ENCODE measurements at regions not wholly inside any gene's neighbourhood (a gene's known extent, or its start where the extent isn't known, plus 50 kb on each side); places are given as distances from the start of the nearest gene placed in this dataset.

- intact Hi-C loops (cut with DNase I): no loop called here
- DNase-seq (no peak), ATAC-seq (ENCODE audit: poor library complexity) (no peak)
Measured at GRCh38 chr15:39205506-39206371, 375.1 kb upstream of the THBS1 start.

GRCh38 chr15:39207532-39208115 is 373.3 kb upstream of the THBS1 start:
- DNase-seq (no peak), ATAC-seq (ENCODE audit: poor library complexity) (no peak)
- intact Hi-C loops (cut with DNase I): no loop called here

GRCh38 chr15:39208187-39208586 is 372.7 kb upstream of the THBS1 start:
- intact Hi-C loops (cut with DNase I): no loop called here
- DNase-seq: no peak
- ATAC-seq (ENCODE audit: poor library complexity): no peak

- no peak for ATAC-seq (ENCODE audit: poor library complexity)
- intact Hi-C loops (cut with DNase I): no loop called here
- DNase-seq: no peak
Measured at GRCh38 chr15:39209548-39210211, 371.2 kb upstream of the THBS1 start.

GRCh38 chr15:39211108-39211979 is 369.5 kb upstream of the THBS1 start:
- DNase-seq (no peak), ATAC-seq (ENCODE audit: poor library complexity) (no peak)
- intact Hi-C loops (cut with DNase I): no loop called here

- ATAC-seq (ENCODE audit: poor library complexity): peak; percentile 98
- intact Hi-C loops (cut with DNase I): no loop called here
- DNase-seq: peak; percentile 67
Measured at GRCh38 chr15:39213385-39213840, 367.5 kb upstream of the THBS1 start.

GRCh38 chr15:39215015-39215414 is 365.9 kb upstream of the THBS1 start:
- DNase-seq (no peak), ATAC-seq (ENCODE audit: poor library complexity) (no peak)
- intact Hi-C loops (cut with DNase I): no loop called here

GRCh38 chr15:39216816-39217215 is 364.1 kb upstream of the THBS1 start:
- intact Hi-C loops (cut with DNase I): no loop called here
- ATAC-seq (ENCODE audit: poor library complexity) (no peak), DNase-seq (no peak)

- DNase-seq: no peak
- ATAC-seq (ENCODE audit: poor library complexity): no peak
- intact Hi-C loops (cut with DNase I): no loop called here
Measured at GRCh38 chr15:39219608-39220007, 361.3 kb upstream of the THBS1 start.

- ATAC-seq (ENCODE audit: poor library complexity): no peak
- intact Hi-C loops (cut with DNase I): no loop called here
Measured at GRCh38 chr15:39226169-39226937, 354.5 kb upstream of the THBS1 start.

GRCh38 chr15:39227001-39227400 is 353.9 kb upstream of the THBS1 start:
- intact Hi-C loops (cut with DNase I): no loop called here
- ATAC-seq (ENCODE audit: poor library complexity) (no peak), DNase-seq (no peak)

More at GRCh38 chr15:39226169-39226937, 354.5 kb upstream of the THBS1 start:
- DNase-seq: no peak

- DNase-seq (no peak), ATAC-seq (ENCODE audit: poor library complexity) (no peak)
- intact Hi-C loops (cut with DNase I): no loop called here
Measured at GRCh38 chr15:39228889-39229288, 352.0 kb upstream of the THBS1 start.

GRCh38 chr15:39230205-39230907 is 350.5 kb upstream of the THBS1 start:
- DNase-seq (no peak), ATAC-seq (ENCODE audit: poor library complexity) (no peak)
- intact Hi-C loops (cut with DNase I): no loop called here

GRCh38 chr15:39230908-39231285 is 350.0 kb upstream of the THBS1 start:
- intact Hi-C loops (cut with DNase I): no loop called here
- no peak for ATAC-seq (ENCODE audit: poor library complexity)
- DNase-seq: no peak

GRCh38 chr15:39232512-39232911 is 348.4 kb upstream of the THBS1 start:
- ATAC-seq (ENCODE audit: poor library complexity) (no peak), DNase-seq (no peak)
- intact Hi-C loops (cut with DNase I): no loop called here

- ATAC-seq (ENCODE audit: poor library complexity): no peak
Measured at GRCh38 chr15:39235084-39235795, 345.6 kb upstream of the THBS1 start.

GRCh38 chr15:39236375-39236774 is 344.5 kb upstream of the THBS1 start:
- intact Hi-C loops (cut with DNase I): no loop called here
- ATAC-seq (ENCODE audit: poor library complexity): no peak
- no peak for DNase-seq

More at GRCh38 chr15:39235084-39235795, 345.6 kb upstream of the THBS1 start:
- DNase-seq: no peak
- intact Hi-C loops (cut with DNase I): no loop called here

Data from Right ventricle myocardium superior (tissue), 1 donor.